ENCODE measurements at regions not wholly inside any gene's neighbourhood (a gene's known extent, or its start where the extent isn't known, plus 50 kb on each side); places are given as distances from the start of the nearest gene placed in this dataset.

- TF ChIP-seq EZH2 (IDR thresholded peaks at IDR 0.05; ENCODE audit: low read depth, unreplicated experiment) (no peak), CTCF (conservative IDR thresholded peaks at IDR 0.05; ENCODE audit: low read depth in 2 of 2) (no peak), REST (IDR thresholded peaks at IDR 0.05; ENCODE audit: unreplicated experiment) (no peak), EZH2phosphoT487 (IDR thresholded peaks at IDR 0.05; ENCODE audit: unreplicated experiment) (no peak), JUNB (IDR thresholded peaks at IDR 0.05; ENCODE audit: unreplicated experiment) (no peak), POLR2AphosphoS5 (IDR thresholded peaks at IDR 0.05; ENCODE audit: low read depth) (no peak), NANOG (IDR thresholded peaks at IDR 0.05; ENCODE audit: borderline replicate concordance) (no peak), CREB1 (CRISPR knock-in tag; IDR thresholded peaks at IDR 0.05; ENCODE audit: low read depth) (no peak), ZNF331 (CRISPR knock-in tag; IDR thresholded peaks at IDR 0.05; ENCODE audit: low read depth) (no peak), ZNF114 (CRISPR knock-in tag; IDR thresholded peaks at IDR 0.05) (no peak), ETS1 (IDR thresholded peaks at IDR 0.05) (no peak)
Observed at GRCh38 chr11:87753143-87753542, 422.1 kb downstream of the RAB38 start.

Data from GM23338 (cell line).